T47D (cell line): ENCODE measurements at regions not wholly inside any gene's neighbourhood (a gene's known extent, or its start where the extent isn't known, plus 50 kb on each side); places are given as distances from the start of the nearest gene placed in this dataset.
A peak's percentile ranks its signal among the peaks of the same experiment; 100 is the strongest.

Experiments
- DNase-seq, 2 experiments: peaks; one replicate each; pipeline versions ENCODE4 v3.0.0 to v3.0.0-alpha.2; 2011 to 2012; ENCODE audit warnings: low read depth in 1 of 2, low spot score in 1 of 2
- JUND ChIP-seq: IDR thresholded peaks from 2 replicates; pipeline ENCODE4 v1.6.1; 2012; ENCODE audit warnings: low read depth
- in situ Hi-C: cut with HindIII; loops from 2 replicates; pipeline ENCODE4 v1.10.0; 2016; ENCODE audit warnings: low sequenced_read_pairs, low pct_unique_long_range_greater_than_20kb

DNA sequence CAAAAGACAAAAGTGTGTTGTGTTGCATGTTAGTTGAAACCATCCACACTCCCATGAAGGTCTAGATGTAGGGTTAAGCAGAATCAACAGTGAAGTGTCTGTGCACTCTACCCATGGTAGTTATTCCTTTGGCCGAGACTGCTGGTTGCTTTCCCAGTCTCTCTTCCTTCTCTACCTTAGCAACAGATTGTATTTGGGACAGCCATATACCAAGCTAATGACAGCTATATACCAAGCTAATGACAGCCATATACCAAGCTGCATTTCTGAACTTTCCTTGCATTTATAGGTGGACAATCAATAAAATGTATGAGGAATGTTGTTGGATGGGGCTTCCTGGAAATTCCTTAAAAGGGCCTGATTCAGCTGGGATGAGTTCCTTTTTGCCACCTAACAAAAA, 80.5 kb upstream of the ENPEP start:
- in situ Hi-C loops, result no loop called here
- no peak for DNase-seq
- TF ChIP-seq JUND, result no peak

DNA sequence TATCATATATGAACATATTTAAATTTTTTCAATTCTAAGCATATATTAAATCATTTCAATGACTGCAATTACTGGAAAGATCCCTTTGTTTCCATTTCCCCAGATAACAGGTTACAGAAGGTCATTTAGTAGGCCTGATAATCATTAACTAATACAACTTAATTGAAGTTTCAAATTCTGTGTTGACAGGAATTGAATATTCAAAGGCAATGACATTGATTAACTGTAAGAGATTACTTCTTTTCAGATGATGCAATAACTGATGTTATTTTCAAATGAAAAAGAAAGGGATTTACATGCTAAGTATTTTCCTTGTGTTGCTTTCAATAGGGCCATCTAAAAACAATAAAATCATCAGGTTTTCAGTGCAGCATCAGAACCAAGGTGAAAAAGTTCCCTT, 81.1 kb upstream of the ENPEP start:
- TF ChIP-seq JUND, result no peak
- DNase-seq, result no peak
- in situ Hi-C loops, result no loop called here

DNA sequence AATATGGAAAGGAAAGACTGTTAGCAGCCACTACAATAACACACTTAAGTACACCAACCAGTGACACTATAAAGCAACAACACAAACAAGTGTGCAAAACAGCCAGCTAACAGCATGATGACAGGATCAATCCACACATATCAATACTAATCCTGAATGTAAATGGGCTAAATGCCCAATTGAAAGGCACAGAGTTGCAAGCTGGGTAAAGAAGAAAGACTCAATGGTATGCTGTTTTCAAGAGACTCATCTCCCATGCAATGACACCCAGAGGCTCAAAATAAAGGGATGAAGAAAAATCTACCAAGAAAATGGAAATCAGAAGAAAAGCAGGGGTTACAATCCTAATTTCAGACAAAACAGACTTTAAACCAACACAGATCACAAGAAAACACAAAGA, 94.2 kb upstream of the ENPEP start:
- no peak for TF ChIP-seq JUND
- no peak for DNase-seq
- in situ Hi-C loops, result no loop called here

DNA sequence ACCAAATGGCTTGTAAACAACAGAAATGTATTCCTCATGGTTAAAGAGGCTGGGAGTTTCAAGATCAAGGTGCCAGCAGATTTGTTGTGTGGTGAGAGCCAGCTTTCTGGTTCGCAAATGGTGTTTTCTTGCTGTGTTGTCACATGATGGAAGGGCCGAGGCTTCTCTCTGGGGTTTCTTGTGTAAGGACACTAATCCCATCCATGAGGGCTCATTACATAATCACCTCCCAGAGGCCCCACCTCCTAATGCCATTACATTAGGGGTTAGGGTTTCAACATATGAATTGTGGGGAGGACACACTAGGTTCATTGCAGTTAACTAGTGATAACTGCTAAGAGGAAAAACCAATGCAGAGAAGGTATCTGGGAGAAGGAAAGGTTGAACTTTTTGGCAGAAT, 103.5 kb upstream of the ENPEP start:
- DNase-seq, result no peak
- in situ Hi-C loops, result no loop called here
- no peak for TF ChIP-seq JUND

DNA sequence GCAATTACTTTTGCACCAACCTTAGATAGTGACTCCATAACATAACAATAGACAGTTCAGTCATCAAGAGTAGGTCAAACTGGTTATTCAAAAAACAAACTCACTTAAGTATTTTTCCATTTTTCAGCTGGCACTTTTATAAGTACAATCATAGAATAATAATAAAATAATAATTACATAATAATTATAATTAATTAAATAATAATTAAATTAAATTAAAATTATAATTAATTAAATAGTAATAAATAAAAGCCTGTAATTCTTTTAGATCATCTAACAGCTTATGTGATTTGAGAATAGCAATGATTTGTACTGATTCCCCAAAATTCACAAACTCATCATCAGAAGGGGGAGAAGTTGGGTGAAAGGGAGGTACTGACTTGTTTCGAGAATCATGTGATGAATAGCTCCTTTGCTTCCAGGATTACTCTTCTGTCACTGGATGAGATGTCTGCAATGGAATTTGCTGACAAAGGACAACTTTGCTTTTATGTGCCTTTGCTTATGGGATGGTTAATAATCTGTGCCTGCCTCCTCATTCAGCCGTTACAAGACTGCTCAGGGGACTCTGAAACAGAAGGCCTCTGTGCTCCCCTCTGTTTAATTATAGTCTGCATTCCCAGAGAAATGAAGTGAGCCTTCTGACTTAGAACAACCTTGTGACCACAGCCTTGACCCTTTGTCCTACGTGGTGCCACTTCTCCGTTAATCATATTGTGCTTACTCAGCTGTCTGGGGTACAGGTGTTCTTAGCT, 104.8 kb upstream of the ENPEP start:
- in situ Hi-C loops, result no loop called here
- DNase-seq, result no peak
- TF ChIP-seq JUND, result no peak

DNA sequence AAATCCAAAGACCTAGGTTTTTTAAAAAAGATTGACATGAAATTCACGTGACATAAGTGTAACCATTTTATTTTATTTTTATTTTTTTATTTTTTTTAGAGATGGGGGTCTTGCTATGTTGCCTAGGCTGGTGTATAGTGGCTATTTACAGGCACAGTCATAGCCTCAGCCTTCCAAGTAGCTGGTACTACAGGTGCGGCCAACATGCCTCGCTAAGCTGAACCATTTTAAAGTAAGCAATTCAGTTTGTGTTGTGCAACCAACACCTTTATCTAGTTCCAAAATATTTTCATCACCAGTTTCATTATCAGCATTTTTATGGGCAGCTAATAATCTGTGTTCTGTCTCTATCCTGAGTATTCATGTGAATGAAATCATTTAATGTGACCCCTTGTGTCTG, 107.5 kb upstream of the ENPEP start:
- TF ChIP-seq JUND, result no peak
- in situ Hi-C loops, result no loop called here
- DNase-seq, result no peak

DNA sequence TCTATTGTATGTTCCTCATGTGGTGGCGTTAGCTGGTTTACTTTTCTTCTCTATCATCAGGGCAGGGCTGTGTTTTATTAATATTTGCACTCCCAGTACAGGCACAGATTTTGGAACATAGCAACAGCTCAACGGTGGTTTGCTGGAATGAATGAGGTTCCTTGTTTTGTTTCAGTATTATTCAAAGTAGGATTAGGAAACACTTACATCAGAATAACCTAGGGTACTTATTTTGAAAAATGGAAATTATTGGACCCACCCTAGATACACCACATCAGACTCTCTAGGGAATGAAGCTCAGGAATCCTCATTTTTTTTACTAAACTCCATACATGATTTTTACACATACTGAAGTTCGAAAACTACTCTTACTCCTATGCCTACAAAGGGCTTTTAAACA, 108.8 kb upstream of the ENPEP start:
- DNase-seq, result no peak
- no peak for TF ChIP-seq JUND
- in situ Hi-C loops, result no loop called here

DNA sequence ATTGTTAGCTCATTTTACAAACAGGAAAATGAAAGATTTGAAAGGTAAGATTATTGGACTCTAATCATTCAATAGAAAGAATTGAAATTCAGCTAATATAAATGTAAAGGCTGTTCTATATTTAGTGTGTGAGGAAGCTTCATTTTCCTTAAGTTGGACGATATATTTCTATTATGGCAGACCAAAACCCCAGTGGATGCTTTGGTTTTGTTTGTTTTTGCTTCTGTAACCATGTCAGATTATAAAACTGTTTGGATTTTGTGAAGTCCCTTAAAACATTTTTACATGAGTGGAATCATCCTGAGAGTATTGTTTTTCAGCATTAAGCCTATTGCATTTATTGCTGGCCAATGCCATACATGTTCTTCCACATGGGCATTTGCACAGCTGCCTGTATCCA, 110.2 kb upstream of the ENPEP start:
- no peak for DNase-seq
- in situ Hi-C loops, result no loop called here
- TF ChIP-seq JUND, result no peak

DNA sequence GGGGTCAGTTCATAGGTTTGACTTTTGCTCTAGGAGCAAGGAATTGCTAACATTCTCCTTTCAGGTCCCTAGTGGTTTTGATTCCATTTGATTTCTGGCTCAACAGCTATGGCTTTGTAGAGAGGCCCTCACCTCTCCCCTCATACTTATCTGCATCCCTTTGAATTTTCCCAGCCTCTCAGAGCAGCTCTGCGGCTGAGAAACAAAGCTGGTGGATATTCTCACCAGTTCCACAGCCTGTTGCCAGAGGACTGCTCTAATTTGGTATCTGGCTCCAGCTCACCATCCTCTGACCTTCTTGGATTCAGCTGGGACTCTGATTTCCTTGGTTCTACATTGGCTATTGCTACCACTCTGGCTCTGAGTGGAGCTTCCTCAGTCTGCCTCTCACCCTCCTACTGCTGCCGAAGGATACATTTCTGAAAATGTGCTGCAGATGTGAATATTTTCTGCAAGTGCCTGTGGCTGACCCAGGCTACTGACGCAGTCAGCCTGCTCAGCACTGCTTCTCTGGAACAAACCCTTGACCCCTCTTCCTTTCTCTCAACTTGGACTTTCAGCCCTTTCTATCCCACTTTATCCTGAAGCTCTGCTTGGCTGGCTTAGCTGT, 110.9 kb upstream of the ENPEP start:
- no peak for DNase-seq
- TF ChIP-seq JUND, result no peak
- in situ Hi-C loops, result no loop called here

DNA sequence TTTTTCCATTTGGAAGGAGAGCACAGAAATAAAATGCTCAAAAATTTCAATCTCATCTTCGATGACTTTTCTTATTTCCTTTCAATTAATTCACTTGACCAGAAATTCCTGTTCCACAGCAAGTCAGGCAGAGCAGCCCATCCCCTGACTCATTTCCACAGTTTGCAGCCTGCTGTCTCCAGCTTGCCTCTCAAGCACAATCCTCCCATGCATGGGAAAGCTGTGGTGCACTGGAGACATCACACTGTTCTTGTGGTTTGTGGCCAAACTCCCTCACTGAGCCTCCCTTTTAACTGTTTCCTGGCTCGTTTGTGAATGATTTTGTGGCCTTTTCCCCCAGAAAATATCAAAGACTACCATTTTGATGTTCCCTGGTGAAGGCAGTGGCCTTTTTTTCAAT, 114.0 kb upstream of the ENPEP start:
- in situ Hi-C loops, result no loop called here
- no peak for TF ChIP-seq JUND
- peak in 1 of 2 experiments; percentile 9 for DNase-seq

DNA sequence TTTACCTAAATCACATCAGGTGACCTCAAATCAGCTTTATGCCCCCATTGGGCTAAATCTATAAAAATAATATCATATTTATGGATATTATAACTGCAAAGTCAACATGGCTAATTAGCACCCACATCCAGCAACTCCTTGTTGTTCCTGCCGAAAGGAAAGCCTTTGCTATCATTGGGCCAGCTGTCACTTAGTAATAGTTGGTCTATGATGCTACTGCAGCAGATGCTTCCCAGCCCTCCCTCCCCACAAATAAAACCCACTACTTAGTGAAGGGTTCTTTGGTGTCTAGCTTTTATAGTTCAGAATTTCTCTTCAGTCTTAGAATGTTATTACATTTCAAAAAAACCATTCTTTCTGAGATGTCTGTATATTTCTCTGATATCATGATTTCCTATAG, 116.9 kb upstream of the ENPEP start:
- in situ Hi-C loops, result no loop called here
- DNase-seq, result no peak
- TF ChIP-seq JUND, result no peak

DNA sequence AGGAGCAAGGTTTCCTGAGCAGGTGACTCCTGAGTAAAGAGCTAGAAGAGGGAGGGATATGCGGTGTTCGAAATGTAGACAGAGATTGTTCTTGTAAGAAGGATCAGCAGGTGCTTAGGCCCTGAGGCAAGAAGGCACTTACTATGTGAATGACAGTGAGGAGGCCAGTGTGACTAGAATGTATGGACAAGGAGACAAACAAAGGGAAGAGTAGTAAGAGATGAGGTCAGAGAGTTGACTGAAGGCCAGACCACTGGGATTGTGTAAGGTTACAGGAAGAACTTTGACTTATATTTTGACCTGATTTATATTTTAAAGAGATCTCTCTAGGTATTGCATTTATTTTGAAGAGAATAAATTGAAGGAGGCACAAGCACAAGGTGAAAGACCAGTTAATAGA, 118.4 kb upstream of the ENPEP start:
- TF ChIP-seq JUND, result no peak
- DNase-seq, result no peak
- in situ Hi-C loops, result no loop called here

DNA sequence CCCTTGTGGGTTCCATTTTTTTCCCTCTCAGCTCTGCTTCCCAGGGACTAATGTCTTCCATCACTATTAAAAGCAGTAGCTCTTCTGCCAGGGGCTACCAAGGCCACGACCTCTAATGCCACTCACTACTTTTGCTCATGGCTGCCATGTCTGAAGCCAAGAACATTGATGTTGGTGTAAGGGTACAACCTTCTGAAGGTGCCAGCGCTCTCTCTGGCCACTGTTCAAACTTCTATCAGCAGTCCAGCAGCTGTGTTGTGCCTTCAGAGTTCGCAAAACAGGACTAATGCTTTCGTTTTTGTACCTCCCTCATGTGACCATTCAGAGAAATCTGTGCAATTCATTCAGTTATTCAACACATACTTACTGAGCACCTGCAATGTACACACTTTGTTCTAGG, 121.5 kb upstream of the ENPEP start:
- TF ChIP-seq JUND, result no peak
- no peak for DNase-seq
- in situ Hi-C loops, result no loop called here
